HuH-7 (cell line): ENCODE measurements at regions not wholly inside any gene's neighbourhood (a gene's known extent, or its start where the extent isn't known, plus 50 kb on each side); places are given as distances from the start of the nearest gene placed in this dataset.

Source experiments
- DNase-seq: peaks from one replicate; pipeline ENCODE4 v3.0.0; 2011; ENCODE audit warnings: low spot score

GRCh38 chr22:47811971-47812370 is 1049.5 kb downstream of the TBC1D22A start:
- DNase-seq: no peak

DNA sequence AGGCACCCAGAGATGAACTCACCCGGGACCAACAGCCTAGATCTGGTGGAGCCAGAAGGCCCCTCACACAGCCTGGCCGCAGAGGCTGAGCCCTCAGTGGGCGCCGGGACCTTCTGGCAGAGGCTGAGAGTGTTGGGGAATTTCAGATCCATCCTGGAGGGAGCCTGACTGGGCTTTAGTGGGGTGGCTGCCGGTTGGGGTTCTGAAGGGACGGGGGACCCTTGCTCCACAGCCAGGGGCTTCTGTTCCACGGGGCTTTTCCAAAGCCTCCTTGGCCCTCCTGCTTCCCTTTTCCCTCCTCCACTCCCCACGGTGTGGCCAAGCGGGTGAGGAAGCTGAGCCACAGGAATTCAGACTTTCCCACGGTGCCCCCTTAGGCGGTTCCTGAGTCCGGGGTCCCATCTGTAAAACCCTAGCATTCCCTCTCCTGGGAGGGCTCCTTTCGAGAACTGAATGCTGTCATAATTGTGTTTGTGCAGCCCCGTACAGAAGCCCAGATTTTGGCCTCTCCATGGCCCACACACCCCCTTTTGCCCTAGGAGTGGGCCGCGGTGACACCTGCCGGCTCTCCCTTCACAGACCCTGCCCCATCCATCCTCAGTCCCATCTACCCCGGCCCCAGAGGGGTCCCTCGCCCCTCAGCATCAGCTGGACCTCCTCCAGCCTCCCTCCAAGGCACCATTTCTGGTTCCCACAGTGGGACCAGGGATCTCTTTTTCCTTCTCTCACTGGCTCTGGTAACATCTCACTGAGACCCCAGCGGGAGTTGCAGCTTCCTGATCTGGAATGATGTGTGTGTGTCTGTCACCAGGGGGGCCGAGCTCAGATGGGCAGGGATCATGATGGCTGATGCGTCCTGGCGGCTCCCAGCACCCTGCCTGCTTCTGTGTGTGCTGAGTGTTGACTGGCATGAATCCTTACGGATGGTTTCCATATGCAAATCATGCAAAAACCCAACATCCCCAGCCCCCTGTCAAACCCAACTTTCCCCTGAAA is 1048.4 kb downstream of the TBC1D22A start:
- no peak for DNase-seq

- DNase-seq: no peak
Observed at GRCh38 chr22:47808886-47809620, 1046.6 kb downstream of the TBC1D22A start.

GRCh38 chr22:47808236-47808635 is 1045.8 kb downstream of the TBC1D22A start:
- no peak for DNase-seq

GRCh38 chr22:47807506-47807905 is 1045.1 kb downstream of the TBC1D22A start:
- no peak for DNase-seq

- DNase-seq: no peak
Observed at GRCh38 chr22:47806894-47807293, 1044.4 kb downstream of the TBC1D22A start.

DNA sequence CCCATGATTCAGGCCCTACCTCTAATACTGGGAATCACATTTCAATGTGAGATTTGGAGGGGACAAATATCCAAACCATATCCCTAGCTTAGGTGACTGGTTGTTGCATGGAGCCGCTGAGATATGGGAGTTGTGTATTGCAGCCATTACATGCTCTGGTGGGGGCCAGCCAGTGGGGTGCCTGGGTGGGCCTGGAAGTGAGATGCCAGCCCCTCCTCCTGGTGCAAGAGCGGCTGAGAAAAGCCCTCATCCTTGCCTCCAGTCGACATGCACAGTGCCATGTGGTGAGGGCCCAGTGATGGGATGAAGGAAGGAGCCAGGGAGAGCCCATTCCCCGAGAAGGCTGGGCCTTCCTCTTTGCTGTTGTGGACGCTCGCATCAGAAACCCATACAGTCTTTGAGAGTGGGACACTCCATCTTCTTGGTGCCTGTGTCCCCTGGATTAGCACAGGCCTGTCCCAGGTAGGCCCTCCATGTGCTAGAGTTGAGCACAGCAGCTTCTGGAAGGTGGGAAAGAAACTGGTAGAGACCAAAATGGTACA is 1043.0 kb downstream of the TBC1D22A start:
- no peak for DNase-seq

DNA sequence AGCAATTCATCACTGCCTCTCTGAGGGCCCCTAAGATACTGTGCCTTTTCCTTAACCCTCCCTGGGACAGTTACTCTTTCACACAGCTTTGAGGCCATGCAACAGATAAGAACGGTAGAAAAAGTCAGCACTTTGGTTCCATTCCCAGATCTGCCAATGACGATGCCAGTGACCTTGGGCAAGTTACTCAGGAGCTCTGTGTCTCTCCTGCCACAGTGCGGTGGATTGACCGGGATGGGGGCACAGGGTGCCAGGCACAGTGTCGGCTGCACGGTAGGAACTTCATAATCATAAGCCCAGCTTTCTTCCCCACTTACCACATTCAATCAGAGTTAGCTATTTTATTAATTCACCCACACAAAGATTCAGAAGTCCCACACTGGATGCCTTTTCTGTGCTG is 1041.8 kb downstream of the TBC1D22A start:
- no peak for DNase-seq

GRCh38 chr22:47802421-47802820 is 1040.0 kb downstream of the TBC1D22A start:
- no peak for DNase-seq

GRCh38 chr22:47801541-47802245 is 1039.2 kb downstream of the TBC1D22A start:
- no peak for DNase-seq

DNA sequence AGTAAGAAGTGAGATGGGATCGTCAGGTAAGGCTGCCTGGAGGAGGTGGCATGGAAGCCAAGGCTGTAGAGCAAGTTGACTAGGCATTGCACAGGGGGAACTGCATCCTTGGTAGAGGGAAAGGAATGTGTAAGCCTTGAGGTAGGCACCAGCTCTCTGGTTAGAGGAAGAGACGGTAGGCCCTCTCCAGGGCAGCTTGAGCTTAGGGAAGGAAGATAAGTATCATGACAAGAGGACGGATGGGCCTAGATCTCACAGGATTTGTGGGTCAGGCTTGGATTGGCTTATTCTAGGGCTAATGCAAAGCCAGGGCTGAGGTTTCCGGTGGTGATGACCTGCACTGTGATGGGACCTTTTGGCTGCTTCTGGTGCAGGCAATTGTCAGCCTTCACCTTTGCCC is 1035.8 kb downstream of the TBC1D22A start:
- DNase-seq: no peak

- no peak for DNase-seq
Observed at GRCh38 chr22:47797342-47797945, 1035.0 kb downstream of the TBC1D22A start.

GRCh38 chr22:47796128-47796908 is 1033.9 kb downstream of the TBC1D22A start:
- no peak for DNase-seq

- DNase-seq: no peak
Observed at GRCh38 chr22:47795477-47796127, 1033.2 kb downstream of the TBC1D22A start.

DNA sequence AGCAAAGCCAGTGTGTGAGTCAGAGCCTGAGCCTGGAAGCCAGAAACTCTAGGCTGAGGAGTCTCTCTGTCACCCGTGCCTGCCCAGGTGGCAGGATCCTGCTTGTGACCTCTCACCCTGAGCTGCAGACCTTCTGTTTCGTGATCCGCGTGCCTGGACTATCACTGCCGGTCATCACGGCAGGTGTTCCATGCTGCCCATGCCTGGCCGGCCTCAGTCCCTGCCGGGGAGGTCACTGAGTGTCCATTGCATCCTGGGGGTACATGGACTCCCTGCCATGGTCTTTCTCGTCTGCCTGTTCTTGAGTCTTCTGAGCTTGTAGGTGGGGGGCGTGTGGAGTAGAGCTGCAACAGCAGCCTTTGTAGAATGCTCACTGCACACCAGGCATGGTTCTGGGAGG is 1032.4 kb downstream of the TBC1D22A start:
- no peak for DNase-seq

GRCh38 chr22:47793304-47794101 is 1031.1 kb downstream of the TBC1D22A start:
- DNase-seq: no peak

- DNase-seq: no peak
Observed at GRCh38 chr22:47789171-47789570, 1026.7 kb downstream of the TBC1D22A start.

DNA sequence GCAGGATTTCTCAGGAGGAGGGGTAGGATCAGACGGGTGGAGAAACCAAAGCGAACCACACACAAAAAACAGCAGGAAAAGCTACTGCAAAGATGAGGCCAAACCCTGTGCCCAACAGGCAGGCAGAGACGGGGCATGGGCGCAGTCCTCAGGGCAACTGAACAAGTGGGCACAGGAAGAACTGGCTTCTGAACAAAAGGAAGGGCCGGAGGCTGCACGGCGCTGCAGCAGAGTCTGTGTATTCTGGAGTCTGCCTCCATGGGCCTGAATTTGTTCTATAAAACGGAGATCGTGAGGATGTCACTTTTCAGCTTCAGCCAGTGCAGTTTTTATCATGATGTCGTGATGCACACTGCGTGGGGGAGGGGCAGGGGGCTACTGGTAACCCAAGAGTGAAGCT is 1026.0 kb downstream of the TBC1D22A start:
- no peak for DNase-seq

DNA sequence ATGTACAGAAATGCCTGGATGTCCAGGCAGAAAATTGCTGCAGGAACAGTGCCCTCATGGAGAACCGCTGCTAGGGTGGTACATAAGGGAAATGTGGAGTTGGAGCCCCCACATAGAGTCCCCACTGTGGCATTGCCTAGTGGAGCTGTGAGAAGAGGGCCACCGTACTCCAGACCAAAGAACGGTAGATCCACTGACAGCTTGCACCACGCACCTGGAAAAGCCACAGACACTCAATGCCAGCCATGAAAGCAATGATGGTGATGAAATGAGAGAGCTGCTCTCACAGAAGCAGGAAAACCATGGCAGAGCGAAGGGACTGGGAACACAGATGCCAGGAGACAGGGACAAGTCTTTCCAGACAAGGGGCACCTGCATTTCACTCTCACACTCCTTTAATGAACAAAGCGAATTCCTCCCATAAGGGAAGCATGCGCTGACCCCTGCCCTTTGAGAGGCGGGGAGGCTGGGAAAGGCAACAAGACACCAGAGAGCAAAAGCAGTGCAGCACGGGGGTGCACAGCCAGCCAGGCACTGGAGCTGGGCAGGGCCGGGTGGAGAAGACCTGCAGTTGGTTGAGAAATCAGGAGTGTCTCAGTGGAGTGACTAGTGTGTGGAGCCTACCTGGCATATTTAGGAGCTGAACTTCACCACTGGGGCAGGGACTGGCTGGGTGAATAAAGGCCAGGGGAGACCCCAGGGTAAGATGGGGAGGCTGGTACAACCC is 1025.2 kb downstream of the TBC1D22A start:
- no peak for DNase-seq
